IMR-90 (cell line): ENCODE measurements at regions not wholly inside any gene's neighbourhood (a gene's known extent, or its start where the extent isn't known, plus 50 kb on each side); places are given as distances from the start of the nearest gene placed in this dataset.

ENCODE experiments used
- BHLHE40 ChIP-seq: fragments of 150-350 bp; IDR thresholded peaks from 2 replicates; pipeline ENCODE4 v1.6.1; 2016; ENCODE audit warnings: mild to moderate bottlenecking, low read depth, low read length
- CEBPB ChIP-seq: IDR thresholded peaks from 2 replicates; pipeline ENCODE4 v1.6.1; 2012; ENCODE audit warnings: low read depth, low read length, improper control_type of control experiment
- CHD1 ChIP-seq: IDR thresholded peaks from 2 replicates; pipeline ENCODE4 v1.6.1; 2012; ENCODE audit warnings: low read depth, low read length, improper control_type of control experiment
- ELK1 ChIP-seq: fragments of 150-350 bp; IDR thresholded peaks from 2 replicates; pipeline ENCODE4 v1.6.1; 2016; ENCODE audit warnings: low read depth, mild to moderate bottlenecking, low read length, moderate library complexity, borderline replicate concordance
- FOS ChIP-seq: fragments of 150-350 bp; IDR thresholded peaks from 2 replicates; pipeline ENCODE4 v1.6.1; 2016; ENCODE audit warnings: low read depth, low read length
- MXI1 ChIP-seq: IDR thresholded peaks from 2 replicates; pipeline ENCODE4 v1.6.1; 2012; ENCODE audit warnings: low read depth, mild to moderate bottlenecking, low read length, moderate library complexity, borderline replicate concordance
- POLR2A ChIP-seq: IDR thresholded peaks from 2 replicates; pipeline ENCODE4 v1.6.1; 2012; ENCODE audit warnings: mild to moderate bottlenecking, low read depth, low read length
- RAD21 ChIP-seq: IDR thresholded peaks from 2 replicates; pipeline ENCODE4 v1.6.1; 2012; ENCODE audit warnings: low read length, improper control_type of control experiment
- RCOR1 ChIP-seq: IDR thresholded peaks from 2 replicates; pipeline ENCODE4 v1.6.1; 2012; ENCODE audit warnings: mild to moderate bottlenecking, low read length, improper control_type of control experiment; ENCODE audit not compliant: insufficient replicate concordance
- RFX5 ChIP-seq: IDR thresholded peaks from 2 replicates; pipeline ENCODE4 v1.8.0; 2012; ENCODE audit warnings: low read depth, mild to moderate bottlenecking, low read length, moderate library complexity
- SMC3 ChIP-seq: fragments of 150-350 bp; IDR thresholded peaks from 2 replicates; pipeline ENCODE4 v1.6.1; 2016; ENCODE audit warnings: low read depth, mild to moderate bottlenecking, antibody characterized with exemption, low read length, moderate library complexity
- TF ChIP-seq, protein P1 (sequence below): conservative IDR thresholded peaks from 2 replicates; pipeline ENCODE4 v1.5.1; 2012; ENCODE audit warnings: mild to moderate bottlenecking, low read depth, low read length, improper control_type of control experiment
- TF ChIP-seq, protein P2 (sequence below): fragments of 150-350 bp; IDR thresholded peaks from 2 replicates; pipeline ENCODE4 v1.6.1; 2017; ENCODE audit warnings: mild to moderate bottlenecking, antibody characterized with exemption, low read length, low read depth

- TF ChIP-seq, protein P1, sequence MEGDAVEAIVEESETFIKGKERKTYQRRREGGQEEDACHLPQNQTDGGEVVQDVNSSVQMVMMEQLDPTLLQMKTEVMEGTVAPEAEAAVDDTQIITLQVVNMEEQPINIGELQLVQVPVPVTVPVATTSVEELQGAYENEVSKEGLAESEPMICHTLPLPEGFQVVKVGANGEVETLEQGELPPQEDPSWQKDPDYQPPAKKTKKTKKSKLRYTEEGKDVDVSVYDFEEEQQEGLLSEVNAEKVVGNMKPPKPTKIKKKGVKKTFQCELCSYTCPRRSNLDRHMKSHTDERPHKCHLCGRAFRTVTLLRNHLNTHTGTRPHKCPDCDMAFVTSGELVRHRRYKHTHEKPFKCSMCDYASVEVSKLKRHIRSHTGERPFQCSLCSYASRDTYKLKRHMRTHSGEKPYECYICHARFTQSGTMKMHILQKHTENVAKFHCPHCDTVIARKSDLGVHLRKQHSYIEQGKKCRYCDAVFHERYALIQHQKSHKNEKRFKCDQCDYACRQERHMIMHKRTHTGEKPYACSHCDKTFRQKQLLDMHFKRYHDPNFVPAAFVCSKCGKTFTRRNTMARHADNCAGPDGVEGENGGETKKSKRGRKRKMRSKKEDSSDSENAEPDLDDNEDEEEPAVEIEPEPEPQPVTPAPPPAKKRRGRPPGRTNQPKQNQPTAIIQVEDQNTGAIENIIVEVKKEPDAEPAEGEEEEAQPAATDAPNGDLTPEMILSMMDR: no peak
- TF ChIP-seq FOS (no peak), MXI1 (no peak), CEBPB (no peak), POLR2A (no peak), RAD21 (no peak), SMC3 (no peak), RFX5 (no peak), ELK1 (no peak), CHD1 (no peak), BHLHE40 (no peak), RCOR1 (no peak)
- TF ChIP-seq, protein P2, sequence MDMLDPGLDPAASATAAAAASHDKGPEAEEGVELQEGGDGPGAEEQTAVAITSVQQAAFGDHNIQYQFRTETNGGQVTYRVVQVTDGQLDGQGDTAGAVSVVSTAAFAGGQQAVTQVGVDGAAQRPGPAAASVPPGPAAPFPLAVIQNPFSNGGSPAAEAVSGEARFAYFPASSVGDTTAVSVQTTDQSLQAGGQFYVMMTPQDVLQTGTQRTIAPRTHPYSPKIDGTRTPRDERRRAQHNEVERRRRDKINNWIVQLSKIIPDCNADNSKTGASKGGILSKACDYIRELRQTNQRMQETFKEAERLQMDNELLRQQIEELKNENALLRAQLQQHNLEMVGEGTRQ: no peak
Measured at GRCh38 chr1:30360281-30360680, 363.1 kb downstream of the MATN1 start.
